DND-41 (cell line): ENCODE measurements at regions not wholly inside any gene's neighbourhood (a gene's known extent, or its start where the extent isn't known, plus 50 kb on each side); places are given as distances from the start of the nearest gene placed in this dataset.

Experiments used
- ATAC-seq: fragments of 200-7000 bp; cut with Tn5 transposase; 3 replicates; pipeline ENCODE4 v1.9.1; 2021; ENCODE audit warnings: low read depth; ENCODE audit not compliant: insufficient read depth
- DNase-seq: peaks from one replicate; pipeline ENCODE4 v3.0.0-alpha.2; 2020
- H2AFZ ChIP-seq: 2 replicates; pipeline ENCODE4 v1.6.0; 2012; ENCODE audit warnings: low read depth, low read length
- H3K27ac ChIP-seq: 2 replicates; pipeline ENCODE4 v1.5.1; 2012; ENCODE audit warnings: low read length, inconsistent platforms
- H3K27me3 ChIP-seq: fragments of 200-600 bp; sonication (generic); 2 replicates; pipeline ENCODE4 v1.6.0; 2012; ENCODE audit warnings: low read length, mild to moderate bottlenecking, inconsistent platforms; ENCODE audit not compliant: insufficient read depth, poor library complexity
- H3K36me3 ChIP-seq: 2 replicates; pipeline ENCODE4 v1.5.1; 2012; ENCODE audit warnings: low read length, inconsistent platforms; ENCODE audit not compliant: insufficient read depth
- H3K4me1 ChIP-seq: 2 replicates; pipeline ENCODE4 v1.5.1; 2012; ENCODE audit warnings: mild to moderate bottlenecking, low read length; ENCODE audit not compliant: insufficient read depth
- H3K4me2 ChIP-seq: 2 replicates; pipeline ENCODE4 v1.6.0; 2012; ENCODE audit warnings: mild to moderate bottlenecking, moderate library complexity, low read length, inconsistent platforms; ENCODE audit not compliant: insufficient read depth
- H3K4me3 ChIP-seq, 2 experiments: fragments of 200-600 bp in 1 of 2; shearing (Covaris generic) in 1 of 2; 2 replicates each; pipeline ENCODE4 v1.5.1; 2012 to 2016; ENCODE audit warnings: inconsistent platforms in 2 of 2, low read length in 2 of 2, mild to moderate bottlenecking in 2 of 2, low read depth in 1 of 2, moderate library complexity in 1 of 2
- H3K79me2 ChIP-seq: 2 replicates; pipeline ENCODE4 v1.6.0; 2012; ENCODE audit warnings: low read length, inconsistent platforms; ENCODE audit not compliant: insufficient read depth
- H3K9ac ChIP-seq: 2 replicates; pipeline ENCODE4 v1.6.0; 2012; ENCODE audit warnings: low read depth, mild to moderate bottlenecking, inconsistent platforms, low read length, moderate library complexity
- H3K9me3 ChIP-seq: 2 replicates; pipeline ENCODE4 v1.5.1; 2012; ENCODE audit warnings: low read length, moderate library complexity, mild to moderate bottlenecking, inconsistent platforms; ENCODE audit not compliant: insufficient read depth, severe bottlenecking
- H4K20me1 ChIP-seq: 2 replicates; pipeline ENCODE4 v1.6.0; 2012; ENCODE audit warnings: low read length; ENCODE audit not compliant: insufficient read depth
- CTCF ChIP-seq: IDR thresholded peaks from 2 replicates; pipeline ENCODE4 v1.5.1; 2012; ENCODE audit warnings: borderline replicate concordance, low read length, moderate library complexity, mild to moderate bottlenecking; ENCODE audit not compliant: poor library complexity, severe bottlenecking; ENCODE audit errors: extremely low read depth
- EZH2 ChIP-seq: IDR thresholded peaks from 3 replicates; pipeline ENCODE4 v1.6.1; 2012; ENCODE audit warnings: borderline replicate concordance, low read depth, mild to moderate bottlenecking, moderate library complexity, low read length, inconsistent platforms; ENCODE audit not compliant: severe bottlenecking

GRCh38 chr5:175168882-175169507 lies 275.0 kb downstream of the DRD1 start:
- Histone ChIP-seq H4K20me1 (no peaks in the 10 kb centered on the region), H3K9me3 (no peaks in the 10 kb centered on the region), H3K36me3 (no peaks in the 10 kb centered on the region), H3K4me2 (no peak overlapping the region), H3K9ac (no peak overlapping the region), H3K79me2 (no peaks in the 10 kb centered on the region), H3K4me1 (no peaks in the 10 kb centered on the region), H2AFZ (no peak overlapping the region), H3K27me3 (peaks cover 4% of the 10 kb centered on the region), H3K4me3 (no peak overlapping the region), H3K27ac (no peak overlapping the region)
- no peak for ATAC-seq
- DNase-seq, result no peak
- no peak for TF ChIP-seq CTCF
- no peak for TF ChIP-seq EZH2

DNA sequence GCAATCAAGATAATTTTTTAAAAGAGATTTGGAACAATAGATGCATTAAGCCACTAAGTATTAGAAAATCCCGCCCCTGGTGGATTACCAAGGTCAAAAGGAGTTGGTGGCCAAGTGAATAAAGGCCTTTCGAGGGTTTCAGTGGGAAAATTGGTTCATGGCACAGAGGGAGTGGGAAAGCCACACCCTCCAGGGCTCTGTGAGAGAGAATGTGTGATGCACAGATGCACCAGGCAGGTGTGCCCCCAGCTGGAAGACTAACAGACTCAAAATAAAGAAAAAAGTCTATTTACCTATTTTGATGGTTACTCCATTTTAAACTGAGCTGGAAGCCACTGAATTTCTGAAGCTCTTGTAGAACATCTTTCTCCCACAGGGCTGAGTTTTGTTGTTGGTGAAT lies 278.0 kb downstream of the DRD1 start:
- no peaks in the 10 kb centered on the region for H3K36me3 ChIP-seq
- DNase-seq, result no peak
- no peak overlapping the region for H3K9ac ChIP-seq
- no peak for TF ChIP-seq EZH2
- TF ChIP-seq CTCF, result no peak
- no peaks in the 10 kb centered on the region for H3K9me3 ChIP-seq
- H2AFZ ChIP-seq, result no peak overlapping the region
- no peak overlapping the region for H3K4me3 ChIP-seq
- no peak for ATAC-seq
- H4K20me1 ChIP-seq, result no peaks in the 10 kb centered on the region
- H3K4me2 ChIP-seq, result no peak overlapping the region
- H3K27ac ChIP-seq, result no peak overlapping the region
- peaks cover 4% of the 10 kb centered on the region for H3K27me3 ChIP-seq
- no peaks in the 10 kb centered on the region for H3K79me2 ChIP-seq
- H3K4me1 ChIP-seq, result no peaks in the 10 kb centered on the region

DNA sequence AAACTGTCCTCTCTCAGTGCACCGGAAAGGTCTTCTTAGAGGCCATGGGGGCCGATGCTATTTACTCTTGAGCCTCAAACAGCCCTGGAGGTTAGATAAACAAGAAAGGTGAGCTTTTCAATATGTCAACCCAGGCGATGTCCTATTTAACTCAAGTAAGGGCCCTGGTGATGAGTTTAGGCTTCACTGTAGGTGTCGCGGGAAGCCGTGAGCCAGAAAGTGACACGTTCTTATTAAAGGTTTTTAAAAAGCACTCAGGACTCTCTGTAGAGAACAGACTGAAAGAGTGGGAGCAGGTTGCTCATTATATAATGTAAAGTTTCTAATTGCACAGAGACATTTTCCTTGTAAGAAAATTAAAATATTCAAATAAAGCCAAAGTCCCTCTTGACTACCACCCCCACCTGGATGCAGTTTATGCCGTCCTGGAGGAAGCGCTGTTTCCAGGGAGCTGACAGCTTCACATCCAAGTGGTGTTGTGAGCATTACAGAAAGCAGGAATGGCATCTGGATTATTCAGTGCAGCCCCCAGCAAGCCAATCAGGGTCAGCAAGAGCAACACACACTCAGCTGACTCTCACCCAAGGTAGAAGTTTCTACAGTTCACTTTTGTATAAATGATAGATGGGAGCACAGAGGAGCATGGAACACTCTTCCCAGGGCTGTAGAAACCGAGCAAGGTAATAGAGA lies 280.3 kb downstream of the DRD1 start:
- no peaks in the 10 kb centered on the region for H3K79me2 ChIP-seq
- H3K27me3 ChIP-seq, result peaks cover 12% of the 10 kb centered on the region
- no peak overlapping the region for H2AFZ ChIP-seq
- no peaks in the 10 kb centered on the region for H3K9me3 ChIP-seq
- H3K9ac ChIP-seq, result no peak overlapping the region
- no peak overlapping the region for H3K4me2 ChIP-seq
- H3K4me1 ChIP-seq, result no peaks in the 10 kb centered on the region
- TF ChIP-seq CTCF (no peak), EZH2 (no peak)
- H4K20me1 ChIP-seq, result no peaks in the 10 kb centered on the region
- no peaks in the 10 kb centered on the region for H3K36me3 ChIP-seq
- no peak overlapping the region for H3K27ac ChIP-seq
- ATAC-seq, result no peak
- DNase-seq, result no peak
- H3K4me3 ChIP-seq, result no peak overlapping the region
